Uterus (tissue), 2 donors: ENCODE measurements at regions not wholly inside any gene's neighbourhood (a gene's known extent, or its start where the extent isn't known, plus 50 kb on each side); places are given as distances from the start of the nearest gene placed in this dataset.

Experiments used
- POLR2A ChIP-seq, 2 donors: fragments of 450-650 bp; IDR thresholded peaks; one replicate each; pipeline ENCODE4 v1.6.1; 2016; ENCODE audit warnings: antibody characterized with exemption in 2 of 2, mild to moderate bottlenecking in 1 of 2, moderate library complexity in 1 of 2
- TF ChIP-seq, protein P1 (sequence below), 4 experiments: fragments of 200-600 bp in 2 of 4; fragments of 450-650 bp in 2 of 4; sonication (generic) in 2 of 4; IDR thresholded peaks; one replicate each; pipeline ENCODE4 v1.5.1; 2016 to 2019; ENCODE audit warnings: antibody characterized with exemption in 4 of 4, mild to moderate bottlenecking in 2 of 4, moderate library complexity in 1 of 4

DNA sequence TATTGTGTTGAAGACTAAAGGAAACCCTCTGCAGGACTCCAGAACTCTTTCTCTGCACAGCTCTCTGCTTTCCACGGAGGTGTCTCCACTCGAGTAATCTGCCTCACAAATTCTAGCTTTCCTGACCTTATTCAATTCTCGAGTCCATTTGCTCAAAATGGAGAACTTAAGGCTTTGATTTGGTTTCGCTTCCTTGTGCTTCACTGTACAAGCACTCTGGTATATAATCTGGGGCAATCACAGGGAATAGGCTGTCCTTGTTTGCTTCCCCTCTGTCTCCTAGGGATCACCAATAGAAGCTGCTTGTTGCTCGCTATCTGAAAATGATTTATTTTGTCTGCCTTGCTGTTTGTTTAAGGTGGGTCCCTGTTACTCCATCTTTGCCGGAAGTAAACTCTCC is 129.1 kb upstream of the DOCK10 start:
- TF ChIP-seq, protein P1, sequence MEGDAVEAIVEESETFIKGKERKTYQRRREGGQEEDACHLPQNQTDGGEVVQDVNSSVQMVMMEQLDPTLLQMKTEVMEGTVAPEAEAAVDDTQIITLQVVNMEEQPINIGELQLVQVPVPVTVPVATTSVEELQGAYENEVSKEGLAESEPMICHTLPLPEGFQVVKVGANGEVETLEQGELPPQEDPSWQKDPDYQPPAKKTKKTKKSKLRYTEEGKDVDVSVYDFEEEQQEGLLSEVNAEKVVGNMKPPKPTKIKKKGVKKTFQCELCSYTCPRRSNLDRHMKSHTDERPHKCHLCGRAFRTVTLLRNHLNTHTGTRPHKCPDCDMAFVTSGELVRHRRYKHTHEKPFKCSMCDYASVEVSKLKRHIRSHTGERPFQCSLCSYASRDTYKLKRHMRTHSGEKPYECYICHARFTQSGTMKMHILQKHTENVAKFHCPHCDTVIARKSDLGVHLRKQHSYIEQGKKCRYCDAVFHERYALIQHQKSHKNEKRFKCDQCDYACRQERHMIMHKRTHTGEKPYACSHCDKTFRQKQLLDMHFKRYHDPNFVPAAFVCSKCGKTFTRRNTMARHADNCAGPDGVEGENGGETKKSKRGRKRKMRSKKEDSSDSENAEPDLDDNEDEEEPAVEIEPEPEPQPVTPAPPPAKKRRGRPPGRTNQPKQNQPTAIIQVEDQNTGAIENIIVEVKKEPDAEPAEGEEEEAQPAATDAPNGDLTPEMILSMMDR (IDR thresholded peaks at IDR 0.05) = no peak
- TF ChIP-seq POLR2A (IDR thresholded peaks at IDR 0.05) = no peak
